ENCODE measurements at regions not wholly inside any gene's neighbourhood (a gene's known extent, or its start where the extent isn't known, plus 50 kb on each side); places are given as distances from the start of the nearest gene placed in this dataset.

DNA sequence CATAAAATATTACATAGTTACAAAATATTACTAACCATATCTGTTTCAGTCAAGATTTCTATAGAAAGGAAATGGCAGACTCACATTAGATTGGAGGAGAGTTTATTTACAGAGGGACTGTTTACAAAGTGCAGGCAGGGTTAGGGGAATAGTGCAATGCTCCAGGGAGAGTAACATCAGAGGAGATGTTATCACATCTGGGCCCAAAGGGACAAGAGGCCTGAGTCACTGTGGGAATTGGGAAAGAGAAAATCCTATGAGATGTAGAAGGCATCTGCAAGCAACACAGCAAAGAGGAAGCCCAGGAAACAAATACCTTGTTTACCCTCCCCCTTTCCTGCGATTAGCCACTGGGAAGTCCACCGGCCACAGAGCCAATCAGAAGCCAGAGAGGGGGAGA lies 227.3 kb upstream of the TANK start:
- TF ChIP-seq GATA3 (IDR thresholded peaks at IDR 0.05; ENCODE audit: low read depth, low read length) (no peak), GATA2 (IDR thresholded peaks at IDR 0.05; ENCODE audit: low read depth, low read length) (no peak)
